ENCODE measurements at regions not wholly inside any gene's neighbourhood (a gene's known extent, or its start where the extent isn't known, plus 50 kb on each side); places are given as distances from the start of the nearest gene placed in this dataset.

- no peaks in the 10 kb centered on the region for H3K27me3 ChIP-seq
- no peaks in the 10 kb centered on the region for H3K36me3 ChIP-seq
- H3K4me3 ChIP-seq (ENCODE audit: low read depth in 1 of 2, low read length in 1 of 2), result no peak overlapping the region
- H3K4me1 ChIP-seq (ENCODE audit: control insufficient read depth in 1 of 2, insufficient read depth in 1 of 2, low read depth in 1 of 2, low read length in 1 of 2), result peaks cover 8% of the 10 kb centered on the region in 2 experiments
- no peaks in the 10 kb centered on the region for H3K9me3 ChIP-seq
- no peak overlapping the region for H3K27ac ChIP-seq
- TF ChIP-seq CTCF (IDR thresholded peaks at IDR 0.05), result no peak
Measured at GRCh38 chr14:71574976-71575375, 357.3 kb upstream of the RGS6 start.

GRCh38 chr14:71576472-71576871, 355.8 kb upstream of the RGS6 start:
- H3K9me3 ChIP-seq, result no peaks in the 10 kb centered on the region
- H3K36me3 ChIP-seq, result no peaks in the 10 kb centered on the region
- no peaks in the 10 kb centered on the region for H3K27me3 ChIP-seq
- H3K4me3 ChIP-seq (ENCODE audit: low read depth in 1 of 2, low read length in 1 of 2), result no peak overlapping the region
- peak overlapping the region; percentile 50 for H3K27ac ChIP-seq
- H3K4me1 ChIP-seq (ENCODE audit: control insufficient read depth in 1 of 2, insufficient read depth in 1 of 2, low read depth in 1 of 2, low read length in 1 of 2), result peaks cover 10 to 19% of the 10 kb centered on the region in 2 experiments
- no peak for TF ChIP-seq CTCF (IDR thresholded peaks at IDR 0.05)

- TF ChIP-seq CTCF (IDR thresholded peaks at IDR 0.05), result no peak
- H3K36me3 ChIP-seq, result no peaks in the 10 kb centered on the region
- H3K4me1 ChIP-seq (ENCODE audit: control insufficient read depth in 1 of 2, insufficient read depth in 1 of 2, low read depth in 1 of 2, low read length in 1 of 2), result peaks cover 39 to 47% of the 10 kb centered on the region in 2 experiments
- no peak overlapping the region for H3K27ac ChIP-seq
- no peaks in the 10 kb centered on the region for H3K9me3 ChIP-seq
- H3K4me3 ChIP-seq (ENCODE audit: low read depth in 1 of 2, low read length in 1 of 2), result no peak overlapping the region
- H3K27me3 ChIP-seq, result no peaks in the 10 kb centered on the region
Measured at GRCh38 chr14:71579331-71579730, 352.9 kb upstream of the RGS6 start.

- H3K9me3 ChIP-seq, result no peaks in the 10 kb centered on the region
- H3K4me3 ChIP-seq (ENCODE audit: low read depth in 1 of 2, low read length in 1 of 2), result peak overlapping the region in 1 of 2 experiments; percentile 42
- no peaks in the 10 kb centered on the region for H3K36me3 ChIP-seq
- no peaks in the 10 kb centered on the region for H3K27me3 ChIP-seq
- peaks cover 53 to 65% of the 10 kb centered on the region in 2 experiments for H3K4me1 ChIP-seq (ENCODE audit: control insufficient read depth in 1 of 2, insufficient read depth in 1 of 2, low read depth in 1 of 2, low read length in 1 of 2)
- no peak for TF ChIP-seq CTCF (IDR thresholded peaks at IDR 0.05)
- peak overlapping the region; percentile 90 for H3K27ac ChIP-seq
Measured at GRCh38 chr14:71582705-71583104, 349.5 kb upstream of the RGS6 start.

GRCh38 chr14:71583194-71583593, 349.0 kb upstream of the RGS6 start:
- TF ChIP-seq CTCF (IDR thresholded peaks at IDR 0.05), result no peak
- Histone ChIP-seq H3K9me3 (no peaks in the 10 kb centered on the region), H3K27me3 (no peaks in the 10 kb centered on the region), H3K36me3 (no peaks in the 10 kb centered on the region), H3K4me1 (ENCODE audit: control insufficient read depth in 1 of 2, insufficient read depth in 1 of 2, low read depth in 1 of 2, low read length in 1 of 2) (peaks cover 53 to 65% of the 10 kb centered on the region in 2 experiments), H3K27ac (peak overlapping the region; percentile 90), H3K4me3 (ENCODE audit: low read depth in 1 of 2, low read length in 1 of 2) (peak overlapping the region; percentile 28 to 42)

GRCh38 chr14:71583705-71584104, 348.5 kb upstream of the RGS6 start:
- no peak for TF ChIP-seq CTCF (IDR thresholded peaks at IDR 0.05)
- H3K27me3 ChIP-seq, result no peaks in the 10 kb centered on the region
- H3K9me3 ChIP-seq, result no peaks in the 10 kb centered on the region
- no peaks in the 10 kb centered on the region for H3K36me3 ChIP-seq
- H3K27ac ChIP-seq, result peak overlapping the region; percentile 90
- peak overlapping the region; percentile 28 to 42 for H3K4me3 ChIP-seq (ENCODE audit: low read depth in 1 of 2, low read length in 1 of 2)
- H3K4me1 ChIP-seq (ENCODE audit: control insufficient read depth in 1 of 2, insufficient read depth in 1 of 2, low read depth in 1 of 2, low read length in 1 of 2), result peaks cover 53 to 65% of the 10 kb centered on the region in 2 experiments
